Stomach (tissue), 8 donors: ENCODE measurements at regions not wholly inside any gene's neighbourhood (a gene's known extent, or its start where the extent isn't known, plus 50 kb on each side); places are given as distances from the start of the nearest gene placed in this dataset.

Experiments
- DNase-seq, 2 donors: peaks; one replicate each; pipeline versions ENCODE4 v3.0.0 to v3.0.0-alpha.2; 2013 to 2019
- H3K27ac ChIP-seq, 5 donors: fragments of 200-600 bp in 4 of 5; sonication (generic) in 4 of 5; one replicate each; pipeline ENCODE4 v1.5.1; 2013 to 2019; ENCODE audit warnings: mild to moderate bottlenecking in 1 of 5, moderate library complexity in 1 of 5
- H3K27me3 ChIP-seq, 3 donors: fragments of 200-600 bp; sonication (generic); one replicate each; pipeline ENCODE4 v1.5.1; 2017 to 2019; ENCODE audit warnings: mixed run types in 1 of 3
- H3K36me3 ChIP-seq, 4 donors: fragments of 200-600 bp; sonication (generic); 1 replicate in 3 of 4; 2 replicates in 1 of 4; pipeline ENCODE4 v1.5.1; 2016 to 2019
- H3K4me1 ChIP-seq, 4 donors: fragments of 200-600 bp; sonication (generic); one replicate each; pipeline ENCODE4 v1.5.1; 2016 to 2019
- H3K4me3 ChIP-seq, 4 donors: fragments of 200-600 bp; sonication (generic) in 3 of 4; one replicate each; pipeline ENCODE4 v1.5.1; 2016 to 2019; ENCODE audit warnings: mild to moderate bottlenecking in 1 of 4
- H3K9me3 ChIP-seq, 4 donors: fragments of 200-600 bp; sonication (generic); one replicate each; pipeline ENCODE4 v1.5.1; 2016 to 2019
- EP300 ChIP-seq: sonication (generic); formaldehyde crosslinking; IDR thresholded peaks from one replicate; pipeline ENCODE4 v1.6.1; 2017; ENCODE audit warnings: antibody characterized with exemption
- POLR2A ChIP-seq, 4 donors: fragments of 450-650 bp; IDR thresholded peaks; one replicate each; pipeline ENCODE4 v1.6.1; 2016; ENCODE audit warnings: antibody characterized with exemption in 4 of 4, control low read depth in 2 of 4, mild to moderate bottlenecking in 1 of 4, moderate library complexity in 1 of 4
- POLR2AphosphoS5 ChIP-seq, 3 donors: sonication (generic); formaldehyde crosslinking; IDR thresholded peaks; one replicate each; pipeline ENCODE4 v1.6.1; 2016; ENCODE audit warnings: antibody characterized with exemption in 3 of 3
- WGBS, 5 donors: extraction: QIAGEN DNeasy Blood & Tissue Kit in 3 of 5; methylation state at CpG; one replicate each; pipeline versions ENCODE4 v1.1.5 to v1.1.7; 2013 to 2018; 5-methylcytosine and 5-hydroxymethylcytosine counted together
- intact Hi-C: fragments of 100-400 bp; cut with DNase I; formaldehyde crosslinking; loops from one replicate; pipeline ENCODE4 v1.15.1; 2023; ENCODE audit warnings: low total_unique reads
- TF ChIP-seq, protein P1 (sequence below), 7 experiments: fragments of 450-650 bp in 4 of 7; fragments of 200-600 bp in 3 of 7; sonication (generic) in 3 of 7; IDR thresholded peaks; one replicate each; pipeline ENCODE4 v1.5.1; 2016 to 2019; ENCODE audit warnings: antibody characterized with exemption in 7 of 7, control low read depth in 2 of 7, mild to moderate bottlenecking in 1 of 7
- donor health status: healthy with polysubstance abuse.
- donor health status: Bipolar disorder and iron deficiency.
- donor health status: healthy.

DNA sequence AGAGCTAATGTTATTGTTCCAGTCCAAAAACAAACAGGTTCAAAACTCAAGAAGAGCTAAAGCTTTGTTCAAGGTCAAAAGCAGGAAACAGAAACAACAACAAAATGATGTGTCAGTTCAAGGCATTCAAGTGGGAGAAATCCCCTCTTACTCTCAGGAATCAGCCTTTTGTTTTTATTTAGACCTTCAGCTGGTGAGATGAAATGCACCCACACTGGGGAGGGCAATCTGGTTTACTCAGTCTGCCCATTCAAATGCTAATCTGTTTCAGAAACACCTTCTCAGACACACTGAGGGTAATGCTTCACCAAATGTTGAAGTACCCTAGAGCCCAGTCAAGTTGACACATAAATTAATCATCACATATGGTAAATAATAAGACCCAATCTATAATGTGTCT is 150.6 kb downstream of the TMX3 start:
- H3K9me3 ChIP-seq, result no peaks in the 10 kb centered on the region
- DNase-seq, result no peak
- no peaks in the 10 kb centered on the region for H3K4me1 ChIP-seq
- no peak for TF ChIP-seq POLR2A (IDR thresholded peaks at IDR 0.05)
- TF ChIP-seq, protein P1, sequence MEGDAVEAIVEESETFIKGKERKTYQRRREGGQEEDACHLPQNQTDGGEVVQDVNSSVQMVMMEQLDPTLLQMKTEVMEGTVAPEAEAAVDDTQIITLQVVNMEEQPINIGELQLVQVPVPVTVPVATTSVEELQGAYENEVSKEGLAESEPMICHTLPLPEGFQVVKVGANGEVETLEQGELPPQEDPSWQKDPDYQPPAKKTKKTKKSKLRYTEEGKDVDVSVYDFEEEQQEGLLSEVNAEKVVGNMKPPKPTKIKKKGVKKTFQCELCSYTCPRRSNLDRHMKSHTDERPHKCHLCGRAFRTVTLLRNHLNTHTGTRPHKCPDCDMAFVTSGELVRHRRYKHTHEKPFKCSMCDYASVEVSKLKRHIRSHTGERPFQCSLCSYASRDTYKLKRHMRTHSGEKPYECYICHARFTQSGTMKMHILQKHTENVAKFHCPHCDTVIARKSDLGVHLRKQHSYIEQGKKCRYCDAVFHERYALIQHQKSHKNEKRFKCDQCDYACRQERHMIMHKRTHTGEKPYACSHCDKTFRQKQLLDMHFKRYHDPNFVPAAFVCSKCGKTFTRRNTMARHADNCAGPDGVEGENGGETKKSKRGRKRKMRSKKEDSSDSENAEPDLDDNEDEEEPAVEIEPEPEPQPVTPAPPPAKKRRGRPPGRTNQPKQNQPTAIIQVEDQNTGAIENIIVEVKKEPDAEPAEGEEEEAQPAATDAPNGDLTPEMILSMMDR (IDR thresholded peaks at IDR 0.05), result no peak
- no peak for TF ChIP-seq POLR2AphosphoS5 (IDR thresholded peaks at IDR 0.05)
- TF ChIP-seq EP300, result no peak
- H3K27me3 ChIP-seq, result no peaks in the 10 kb centered on the region
- H3K36me3 ChIP-seq, result no peaks in the 10 kb centered on the region
- H3K4me3 ChIP-seq, result no peak overlapping the region
- H3K27ac ChIP-seq, result no peak overlapping the region
- intact Hi-C loops, result no loop called here

DNA sequence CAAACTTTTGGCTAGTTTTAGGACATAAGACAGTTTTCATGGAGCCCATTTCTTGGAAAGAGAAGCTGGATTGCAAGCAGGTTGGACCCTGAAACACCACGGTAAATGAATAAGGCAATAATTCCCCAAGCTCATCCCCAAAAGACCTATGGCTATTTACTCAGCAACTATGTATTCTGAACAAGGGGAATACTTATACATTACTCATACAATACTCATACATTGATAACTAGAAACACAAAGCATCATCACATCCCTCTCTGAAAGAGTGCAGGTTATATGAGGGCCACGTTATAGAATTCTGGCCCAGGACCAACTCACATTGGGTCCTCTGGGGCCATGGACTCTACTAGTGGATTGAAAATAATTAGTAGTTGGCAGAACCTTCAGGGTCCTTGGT is 154.8 kb downstream of the TMX3 start:
- intact Hi-C loops, result no loop called here
- no peak for TF ChIP-seq POLR2AphosphoS5 (IDR thresholded peaks at IDR 0.05)
- H3K9me3 ChIP-seq, result no peaks in the 10 kb centered on the region
- H3K27ac ChIP-seq, result no peak overlapping the region
- 85 to 93% (median 90%) methylated on average over 2 of the region's 2 CpGs for WGBS, 5 donors
- no peak overlapping the region for H3K4me3 ChIP-seq
- no peak for DNase-seq
- H3K36me3 ChIP-seq, result no peaks in the 10 kb centered on the region
- H3K27me3 ChIP-seq, result no peaks in the 10 kb centered on the region
- no peaks in the 10 kb centered on the region for H3K4me1 ChIP-seq

DNA sequence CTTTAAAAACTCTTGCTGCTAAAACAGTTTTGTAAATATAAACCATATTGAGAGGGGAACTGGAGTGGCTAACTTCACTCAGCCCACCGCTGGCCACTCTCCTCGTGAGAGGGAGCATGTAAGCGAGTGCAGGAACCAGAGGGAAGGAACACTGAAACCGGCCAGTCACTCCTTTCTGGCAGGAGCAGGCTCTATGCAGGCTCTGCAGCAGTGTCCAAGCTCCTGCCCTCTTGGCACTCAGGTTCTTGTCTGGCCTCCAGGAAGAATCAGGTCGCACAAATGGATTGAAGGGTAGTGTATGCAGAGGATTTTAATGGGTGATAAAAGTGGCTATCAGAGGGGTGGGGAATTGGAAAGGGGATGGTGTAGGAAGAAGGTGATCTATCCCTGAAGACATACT is 157.7 kb downstream of the TMX3 start:
- intact Hi-C loops, result no loop called here

DNA sequence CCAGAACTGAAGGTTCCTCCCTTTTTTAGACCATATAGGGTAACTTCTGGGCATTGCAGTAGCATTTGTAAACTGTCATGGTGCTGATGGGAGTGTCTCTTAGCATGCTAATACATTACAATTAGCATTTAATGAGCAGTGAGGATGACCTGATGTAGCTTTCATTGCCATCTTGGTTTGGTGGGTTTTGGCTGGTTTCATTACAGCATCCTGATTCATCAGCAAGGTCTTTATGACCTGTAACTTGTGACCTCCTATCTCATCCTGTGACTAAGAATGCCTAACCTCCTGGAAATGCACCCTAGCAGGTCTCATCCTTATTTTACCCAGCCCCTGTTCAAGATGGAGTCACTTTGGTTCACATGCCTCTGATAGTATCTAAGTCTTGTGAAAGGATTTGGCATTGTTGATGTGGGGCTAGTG is 159.0 kb downstream of the TMX3 start:
- H3K27ac ChIP-seq, result no peak overlapping the region
- no peak overlapping the region for H3K4me3 ChIP-seq
- intact Hi-C loops, result no loop called here

More for the DNA sequence above, 157.7 kb downstream of the TMX3 start:
- WGBS, 5 donors, result 75 to 84% (median 83%) methylated on average over 5 of the region's 5 CpGs
- Histone ChIP-seq H3K9me3 (no peaks in the 10 kb centered on the region), H3K36me3 (no peaks in the 10 kb centered on the region), H3K4me3 (no peak overlapping the region), H3K27me3 (no peaks in the 10 kb centered on the region), H3K4me1 (no peaks in the 10 kb centered on the region), H3K27ac (no peak overlapping the region)
- TF ChIP-seq EP300 (no peak), POLR2AphosphoS5 (IDR thresholded peaks at IDR 0.05) (no peak), POLR2A (IDR thresholded peaks at IDR 0.05) (no peak)
- TF ChIP-seq, protein P1 (IDR thresholded peaks at IDR 0.05), result no peak
- DNase-seq, result no peak

More for the DNA sequence above, 159.0 kb downstream of the TMX3 start:
- Histone ChIP-seq H3K4me1 (no peaks in the 10 kb centered on the region), H3K36me3 (no peaks in the 10 kb centered on the region), H3K9me3 (no peaks in the 10 kb centered on the region), H3K27me3 (no peaks in the 10 kb centered on the region)
- no peak for TF ChIP-seq EP300
- no peak for TF ChIP-seq POLR2AphosphoS5 (IDR thresholded peaks at IDR 0.05)
- TF ChIP-seq POLR2A (IDR thresholded peaks at IDR 0.05), result no peak
- TF ChIP-seq, protein P1 (IDR thresholded peaks at IDR 0.05), result no peak
- no peak for DNase-seq
